ENCODE measurements at regions not wholly inside any gene's neighbourhood (a gene's known extent, or its start where the extent isn't known, plus 50 kb on each side); places are given as distances from the start of the nearest gene placed in this dataset.

- DNase-seq: peak; percentile 75
These were observed 167.2 kb upstream of the PROX1 start for GRCh38 chr1:213820362-213821149.

- no peak for DNase-seq
These were observed 166.4 kb upstream of the PROX1 start for GRCh38 chr1:213821175-213821942.

GRCh38 chr1:213821943-213822334 lies 165.8 kb upstream of the PROX1 start:
- no peak for DNase-seq

- no peak for DNase-seq
These were observed 160.9 kb upstream of the PROX1 start for GRCh38 chr1:213826891-213827290.

- DNase-seq: peak; percentile 95
These were observed 158.9 kb upstream of the PROX1 start for GRCh38 chr1:213828867-213829266.

- peak; percentile 87 for DNase-seq
These were observed 158.0 kb upstream of the PROX1 start for GRCh38 chr1:213829780-213830179.

GRCh38 chr1:213830371-213830770 lies 157.4 kb upstream of the PROX1 start:
- DNase-seq: no peak

GRCh38 chr1:213840575-213840974 lies 147.2 kb upstream of the PROX1 start:
- DNase-seq: no peak

GRCh38 chr1:213844632-213845031 lies 143.1 kb upstream of the PROX1 start:
- DNase-seq: no peak

- no peak for DNase-seq
These were observed 135.7 kb upstream of the PROX1 start for GRCh38 chr1:213852107-213852506.

- peak; percentile 35 for DNase-seq
These were observed 129.2 kb upstream of the PROX1 start for GRCh38 chr1:213858581-213858980.

- DNase-seq: no peak
These were observed 125.9 kb upstream of the PROX1 start for GRCh38 chr1:213861841-213862240.

- peak; percentile 51 for DNase-seq
These were observed 123.7 kb upstream of the PROX1 start for GRCh38 chr1:213864091-213864490.

GRCh38 chr1:213868482-213868881 lies 119.3 kb upstream of the PROX1 start:
- no peak for DNase-seq

- DNase-seq: no peak
These were observed 116.6 kb upstream of the PROX1 start for GRCh38 chr1:213871179-213871578.

GRCh38 chr1:213874789-213875188 lies 113.0 kb upstream of the PROX1 start:
- no peak for DNase-seq

- no peak for DNase-seq
These were observed 111.2 kb upstream of the PROX1 start for GRCh38 chr1:213876531-213876930.

- DNase-seq: no peak
These were observed 104.2 kb upstream of the PROX1 start for GRCh38 chr1:213883618-213884017.

GRCh38 chr1:213884402-213884801 lies 103.4 kb upstream of the PROX1 start:
- DNase-seq: no peak

GRCh38 chr1:213884942-213885341 lies 102.8 kb upstream of the PROX1 start:
- no peak for DNase-seq

- DNase-seq: no peak
These were observed 99.9 kb upstream of the PROX1 start for GRCh38 chr1:213887842-213888241.

GRCh38 chr1:213891989-213892902 lies 95.5 kb upstream of the PROX1 start:
- DNase-seq: no peak

- no peak for DNase-seq
These were observed 89.1 kb upstream of the PROX1 start for GRCh38 chr1:213898684-213899083.
